WTC11 (cell line): ENCODE measurements at regions not wholly inside any gene's neighbourhood (a gene's known extent, or its start where the extent isn't known, plus 50 kb on each side); places are given as distances from the start of the nearest gene placed in this dataset.

Source experiments
- CREB1 ChIP-seq: sonication (generic); formaldehyde crosslinking; IDR thresholded peaks from 2 replicates; pipeline ENCODE4 v1.8.0; 2023; ENCODE audit warnings: mild to moderate bottlenecking, missing genetic modification reagents
- TF ChIP-seq, protein P1 (sequence below): sonication (generic); formaldehyde crosslinking; IDR thresholded peaks from 2 replicates; pipeline ENCODE4 v1.8.1; 2022; ENCODE audit warnings: mild to moderate bottlenecking, moderate library complexity, missing genetic modification reagents
- TF ChIP-seq, protein P2 (sequence below): sonication (generic); formaldehyde crosslinking; IDR thresholded peaks from 2 replicates; pipeline ENCODE4 v1.8.1; 2022; ENCODE audit warnings: low read depth, mild to moderate bottlenecking, moderate library complexity, missing genetic modification reagents, borderline replicate concordance
- TF ChIP-seq, protein P3 (sequence below): fragments of 200-600 bp; IDR thresholded peaks from 2 replicates; pipeline ENCODE4 v1.8.0; 2022; ENCODE audit warnings: antibody characterized with exemption
- TF ChIP-seq, protein P4 (sequence below): sonication (generic); formaldehyde crosslinking; IDR thresholded peaks from 2 replicates; pipeline ENCODE4 v1.8.1; 2023; ENCODE audit warnings: mild to moderate bottlenecking, missing genetic modification reagents, moderate library complexity
- TF ChIP-seq, protein P5 (sequence below): sonication (generic); formaldehyde crosslinking; IDR thresholded peaks from 2 replicates; pipeline ENCODE4 v1.8.1; 2023; ENCODE audit warnings: mild to moderate bottlenecking, missing genetic modification reagents, borderline replicate concordance

DNA sequence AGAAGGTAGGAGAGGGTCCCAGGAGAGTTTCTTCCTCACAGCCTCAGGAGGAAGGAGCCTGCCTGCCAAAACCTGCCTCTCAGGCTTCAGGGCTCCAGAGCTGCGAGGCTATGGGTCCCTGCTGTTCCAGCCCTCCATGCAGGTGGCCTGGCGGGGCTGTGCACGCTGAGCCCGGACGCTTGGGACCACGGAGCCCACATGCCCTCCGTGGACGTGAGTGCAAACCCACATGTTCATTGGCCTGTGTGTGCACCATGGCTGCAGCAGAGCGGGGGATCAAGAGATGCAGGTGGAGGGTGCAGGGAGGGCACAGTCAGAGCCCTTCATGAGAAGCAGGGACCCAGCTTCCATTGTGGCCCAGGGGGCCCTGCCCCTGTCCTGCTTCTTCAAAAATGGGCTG, 287.3 kb downstream of the IRX2 start:
- TF ChIP-seq, protein P1, sequence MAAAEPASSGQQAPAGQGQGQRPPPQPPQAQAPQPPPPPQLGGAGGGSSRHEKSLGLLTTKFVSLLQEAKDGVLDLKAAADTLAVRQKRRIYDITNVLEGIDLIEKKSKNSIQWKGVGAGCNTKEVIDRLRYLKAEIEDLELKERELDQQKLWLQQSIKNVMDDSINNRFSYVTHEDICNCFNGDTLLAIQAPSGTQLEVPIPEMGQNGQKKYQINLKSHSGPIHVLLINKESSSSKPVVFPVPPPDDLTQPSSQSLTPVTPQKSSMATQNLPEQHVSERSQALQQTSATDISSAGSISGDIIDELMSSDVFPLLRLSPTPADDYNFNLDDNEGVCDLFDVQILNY (CRISPR knock-in tag), result no peak
- TF ChIP-seq, protein P2, sequence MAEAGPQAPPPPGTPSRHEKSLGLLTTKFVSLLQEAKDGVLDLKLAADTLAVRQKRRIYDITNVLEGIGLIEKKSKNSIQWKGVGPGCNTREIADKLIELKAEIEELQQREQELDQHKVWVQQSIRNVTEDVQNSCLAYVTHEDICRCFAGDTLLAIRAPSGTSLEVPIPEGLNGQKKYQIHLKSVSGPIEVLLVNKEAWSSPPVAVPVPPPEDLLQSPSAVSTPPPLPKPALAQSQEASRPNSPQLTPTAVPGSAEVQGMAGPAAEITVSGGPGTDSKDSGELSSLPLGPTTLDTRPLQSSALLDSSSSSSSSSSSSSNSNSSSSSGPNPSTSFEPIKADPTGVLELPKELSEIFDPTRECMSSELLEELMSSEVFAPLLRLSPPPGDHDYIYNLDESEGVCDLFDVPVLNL (CRISPR knock-in tag), result no peak
- TF ChIP-seq, protein P3, sequence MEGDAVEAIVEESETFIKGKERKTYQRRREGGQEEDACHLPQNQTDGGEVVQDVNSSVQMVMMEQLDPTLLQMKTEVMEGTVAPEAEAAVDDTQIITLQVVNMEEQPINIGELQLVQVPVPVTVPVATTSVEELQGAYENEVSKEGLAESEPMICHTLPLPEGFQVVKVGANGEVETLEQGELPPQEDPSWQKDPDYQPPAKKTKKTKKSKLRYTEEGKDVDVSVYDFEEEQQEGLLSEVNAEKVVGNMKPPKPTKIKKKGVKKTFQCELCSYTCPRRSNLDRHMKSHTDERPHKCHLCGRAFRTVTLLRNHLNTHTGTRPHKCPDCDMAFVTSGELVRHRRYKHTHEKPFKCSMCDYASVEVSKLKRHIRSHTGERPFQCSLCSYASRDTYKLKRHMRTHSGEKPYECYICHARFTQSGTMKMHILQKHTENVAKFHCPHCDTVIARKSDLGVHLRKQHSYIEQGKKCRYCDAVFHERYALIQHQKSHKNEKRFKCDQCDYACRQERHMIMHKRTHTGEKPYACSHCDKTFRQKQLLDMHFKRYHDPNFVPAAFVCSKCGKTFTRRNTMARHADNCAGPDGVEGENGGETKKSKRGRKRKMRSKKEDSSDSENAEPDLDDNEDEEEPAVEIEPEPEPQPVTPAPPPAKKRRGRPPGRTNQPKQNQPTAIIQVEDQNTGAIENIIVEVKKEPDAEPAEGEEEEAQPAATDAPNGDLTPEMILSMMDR, result no peak
- TF ChIP-seq, protein P4, sequence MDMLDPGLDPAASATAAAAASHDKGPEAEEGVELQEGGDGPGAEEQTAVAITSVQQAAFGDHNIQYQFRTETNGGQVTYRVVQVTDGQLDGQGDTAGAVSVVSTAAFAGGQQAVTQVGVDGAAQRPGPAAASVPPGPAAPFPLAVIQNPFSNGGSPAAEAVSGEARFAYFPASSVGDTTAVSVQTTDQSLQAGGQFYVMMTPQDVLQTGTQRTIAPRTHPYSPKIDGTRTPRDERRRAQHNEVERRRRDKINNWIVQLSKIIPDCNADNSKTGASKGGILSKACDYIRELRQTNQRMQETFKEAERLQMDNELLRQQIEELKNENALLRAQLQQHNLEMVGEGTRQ (CRISPR knock-in tag), result no peak
- TF ChIP-seq, protein P5, sequence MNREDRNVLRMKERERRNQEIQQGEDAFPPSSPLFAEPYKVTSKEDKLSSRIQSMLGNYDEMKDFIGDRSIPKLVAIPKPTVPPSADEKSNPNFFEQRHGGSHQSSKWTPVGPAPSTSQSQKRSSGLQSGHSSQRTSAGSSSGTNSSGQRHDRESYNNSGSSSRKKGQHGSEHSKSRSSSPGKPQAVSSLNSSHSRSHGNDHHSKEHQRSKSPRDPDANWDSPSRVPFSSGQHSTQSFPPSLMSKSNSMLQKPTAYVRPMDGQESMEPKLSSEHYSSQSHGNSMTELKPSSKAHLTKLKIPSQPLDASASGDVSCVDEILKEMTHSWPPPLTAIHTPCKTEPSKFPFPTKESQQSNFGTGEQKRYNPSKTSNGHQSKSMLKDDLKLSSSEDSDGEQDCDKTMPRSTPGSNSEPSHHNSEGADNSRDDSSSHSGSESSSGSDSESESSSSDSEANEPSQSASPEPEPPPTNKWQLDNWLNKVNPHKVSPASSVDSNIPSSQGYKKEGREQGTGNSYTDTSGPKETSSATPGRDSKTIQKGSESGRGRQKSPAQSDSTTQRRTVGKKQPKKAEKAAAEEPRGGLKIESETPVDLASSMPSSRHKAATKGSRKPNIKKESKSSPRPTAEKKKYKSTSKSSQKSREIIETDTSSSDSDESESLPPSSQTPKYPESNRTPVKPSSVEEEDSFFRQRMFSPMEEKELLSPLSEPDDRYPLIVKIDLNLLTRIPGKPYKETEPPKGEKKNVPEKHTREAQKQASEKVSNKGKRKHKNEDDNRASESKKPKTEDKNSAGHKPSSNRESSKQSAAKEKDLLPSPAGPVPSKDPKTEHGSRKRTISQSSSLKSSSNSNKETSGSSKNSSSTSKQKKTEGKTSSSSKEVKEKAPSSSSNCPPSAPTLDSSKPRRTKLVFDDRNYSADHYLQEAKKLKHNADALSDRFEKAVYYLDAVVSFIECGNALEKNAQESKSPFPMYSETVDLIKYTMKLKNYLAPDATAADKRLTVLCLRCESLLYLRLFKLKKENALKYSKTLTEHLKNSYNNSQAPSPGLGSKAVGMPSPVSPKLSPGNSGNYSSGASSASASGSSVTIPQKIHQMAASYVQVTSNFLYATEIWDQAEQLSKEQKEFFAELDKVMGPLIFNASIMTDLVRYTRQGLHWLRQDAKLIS (CRISPR knock-in tag), result no peak
- no peak for TF ChIP-seq CREB1 (CRISPR knock-in tag)
